ENCODE measurements at regions not wholly inside any gene's neighbourhood (a gene's known extent, or its start where the extent isn't known, plus 50 kb on each side); places are given as distances from the start of the nearest gene placed in this dataset.

GRCh38 chr17:68775318-68775717 lies 174.2 kb upstream of the FAM20A start:
- no peak for TF ChIP-seq CTCF (IDR thresholded peaks at IDR 0.05 in 2 of 3, conservative IDR thresholded peaks at IDR 0.05 in 1 of 3; ENCODE audit: control insufficient read depth in 2 of 3, extremely low read depth in 1 of 3, insufficient read depth in 1 of 3, low read depth in 3 of 3, low read length in 3 of 3)
- no peak for TF ChIP-seq MEF2A (IDR thresholded peaks at IDR 0.05; ENCODE audit: insufficient read depth, low read depth, low read length)
- no peak for TF ChIP-seq EZH2 (IDR thresholded peaks at IDR 0.05; ENCODE audit: borderline replicate concordance, control insufficient read depth, low read depth, low read length)
- TF ChIP-seq E2F4 (IDR thresholded peaks at IDR 0.05; ENCODE audit: low read depth, low read length) = no peak
- TF ChIP-seq USF2 (IDR thresholded peaks at IDR 0.05; ENCODE audit: borderline replicate concordance, low read depth, low read length) = no peak
- no peak for TF ChIP-seq SIN3A (IDR thresholded peaks at IDR 0.05; ENCODE audit: low read depth, low read length)
- no peak for TF ChIP-seq SUZ12 (IDR thresholded peaks at IDR 0.05; ENCODE audit: unreplicated experiment)
- TF ChIP-seq EGR1 (IDR thresholded peaks at IDR 0.05; ENCODE audit: borderline replicate concordance in 1 of 2, low read depth in 2 of 2, low read length in 2 of 2) = no peak
